ENCODE measurements at regions not wholly inside any gene's neighbourhood (a gene's known extent, or its start where the extent isn't known, plus 50 kb on each side); places are given as distances from the start of the nearest gene placed in this dataset.

- no peak for TF ChIP-seq POLR2A (IDR thresholded peaks at IDR 0.05)
- no peak for TF ChIP-seq CTCF (IDR thresholded peaks at IDR 0.05)
These were observed 96.1 kb upstream of the AKIP1 start for GRCh38 chr11:8814923-8815240.
